Peyer's patch (tissue), 4 donors: ENCODE measurements at regions not wholly inside any gene's neighbourhood (a gene's known extent, or its start where the extent isn't known, plus 50 kb on each side); places are given as distances from the start of the nearest gene placed in this dataset.
A peak's percentile ranks its signal among the peaks of the same experiment; 100 is the strongest.

Source experiments
- DNase-seq, 3 donors: peaks; one replicate each; pipeline ENCODE4 v3.0.0-alpha.2; 2017 to 2019
- H3K27ac ChIP-seq, 4 donors: fragments of 200-600 bp; sonication (generic); one replicate each; pipeline ENCODE4 v1.5.1; 2016 to 2019
- H3K27me3 ChIP-seq, 2 donors: fragments of 200-600 bp; sonication (generic); one replicate each; pipeline ENCODE4 v1.5.1; 2019
- H3K36me3 ChIP-seq, 3 donors: fragments of 200-600 bp; sonication (generic); one replicate each; pipeline ENCODE4 v1.5.1; 2016 to 2019
- H3K4me1 ChIP-seq, 4 donors: fragments of 200-600 bp; sonication (generic); one replicate each; pipeline ENCODE4 v1.5.1; 2016 to 2019
- H3K4me3 ChIP-seq, 4 donors: fragments of 200-600 bp; sonication (generic); 1 replicate in 3 of 4; 2 replicates in 1 of 4; pipeline ENCODE4 v1.5.1; 2016 to 2019; ENCODE audit warnings: mild to moderate bottlenecking in 1 of 4
- H3K9me3 ChIP-seq, 4 donors: fragments of 200-600 bp; sonication (generic); one replicate each; pipeline ENCODE4 v1.5.1; 2016 to 2019; ENCODE audit warnings: mild to moderate bottlenecking in 1 of 4
- POLR2A ChIP-seq, 2 donors: fragments of 450-650 bp; IDR thresholded peaks; one replicate each; pipeline ENCODE4 v1.5.1; 2017; ENCODE audit warnings: antibody characterized with exemption in 2 of 2, mild to moderate bottlenecking in 2 of 2, moderate library complexity in 2 of 2
- TF ChIP-seq, protein P1 (sequence below), 6 experiments: fragments of 450-650 bp in 4 of 6; fragments of 200-600 bp in 2 of 6; sonication (generic) in 1 of 6; IDR thresholded peaks; one replicate each; pipeline ENCODE4 v1.5.1; 2017 to 2019; ENCODE audit warnings: antibody characterized with exemption in 6 of 6, mild to moderate bottlenecking in 3 of 6, moderate library complexity in 1 of 6

DNA sequence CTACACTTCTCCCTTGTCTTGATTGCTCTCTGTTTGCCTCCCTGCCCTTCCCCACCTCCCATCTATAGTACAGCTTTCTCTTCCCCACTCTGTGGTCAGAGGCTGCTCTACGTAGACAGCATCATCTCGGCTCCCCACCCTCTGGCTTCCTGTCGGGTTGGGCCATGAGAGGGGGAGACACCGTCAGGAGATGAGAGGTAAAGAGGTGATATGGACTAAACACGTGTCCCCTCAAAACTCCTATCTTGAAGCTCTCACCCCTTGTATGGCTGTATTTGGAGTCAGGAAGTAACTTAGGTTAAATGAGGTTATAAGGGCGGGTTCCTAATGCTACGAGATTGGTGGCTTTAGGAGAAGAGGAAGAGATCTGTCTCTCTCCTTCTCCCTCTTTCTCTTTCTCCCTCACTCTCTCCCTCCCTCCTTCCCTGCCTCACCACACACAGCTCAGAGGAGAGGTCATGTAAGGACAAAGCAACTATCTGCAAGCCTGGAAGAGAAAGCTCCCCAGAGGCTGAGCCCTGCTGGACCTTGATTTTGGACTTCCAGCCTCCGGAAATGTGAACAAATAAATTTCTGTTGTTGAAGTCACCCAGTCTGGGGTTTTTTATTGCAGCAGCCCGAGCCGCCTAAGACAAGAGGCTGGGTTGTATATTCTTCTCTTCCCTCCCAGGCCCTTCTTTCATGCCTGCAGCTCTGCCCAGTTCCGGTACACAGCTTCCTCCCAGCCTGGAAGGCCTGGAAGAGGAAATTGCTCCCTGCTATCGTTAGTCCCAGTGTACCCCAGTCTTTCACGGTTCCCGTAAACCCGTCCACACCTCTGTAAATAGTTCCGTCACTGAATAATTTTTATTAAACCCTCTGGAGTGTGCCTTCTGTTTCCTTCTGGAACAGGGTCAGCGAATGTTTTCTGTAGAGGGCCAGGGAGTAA, 138.0 kb downstream of the AKAIN1 start:
- no peak overlapping the region for H3K4me3 ChIP-seq
- no peaks in the 10 kb centered on the region for H3K9me3 ChIP-seq
- TF ChIP-seq, protein P1, sequence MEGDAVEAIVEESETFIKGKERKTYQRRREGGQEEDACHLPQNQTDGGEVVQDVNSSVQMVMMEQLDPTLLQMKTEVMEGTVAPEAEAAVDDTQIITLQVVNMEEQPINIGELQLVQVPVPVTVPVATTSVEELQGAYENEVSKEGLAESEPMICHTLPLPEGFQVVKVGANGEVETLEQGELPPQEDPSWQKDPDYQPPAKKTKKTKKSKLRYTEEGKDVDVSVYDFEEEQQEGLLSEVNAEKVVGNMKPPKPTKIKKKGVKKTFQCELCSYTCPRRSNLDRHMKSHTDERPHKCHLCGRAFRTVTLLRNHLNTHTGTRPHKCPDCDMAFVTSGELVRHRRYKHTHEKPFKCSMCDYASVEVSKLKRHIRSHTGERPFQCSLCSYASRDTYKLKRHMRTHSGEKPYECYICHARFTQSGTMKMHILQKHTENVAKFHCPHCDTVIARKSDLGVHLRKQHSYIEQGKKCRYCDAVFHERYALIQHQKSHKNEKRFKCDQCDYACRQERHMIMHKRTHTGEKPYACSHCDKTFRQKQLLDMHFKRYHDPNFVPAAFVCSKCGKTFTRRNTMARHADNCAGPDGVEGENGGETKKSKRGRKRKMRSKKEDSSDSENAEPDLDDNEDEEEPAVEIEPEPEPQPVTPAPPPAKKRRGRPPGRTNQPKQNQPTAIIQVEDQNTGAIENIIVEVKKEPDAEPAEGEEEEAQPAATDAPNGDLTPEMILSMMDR (IDR thresholded peaks at IDR 0.05): no peak
- no peak for TF ChIP-seq POLR2A (IDR thresholded peaks at IDR 0.05)
- no peaks in the 10 kb centered on the region for H3K4me1 ChIP-seq
- no peaks in the 10 kb centered on the region for H3K27me3 ChIP-seq
- no peaks in the 10 kb centered on the region for H3K36me3 ChIP-seq
- no peak for DNase-seq
- no peak overlapping the region for H3K27ac ChIP-seq

DNA sequence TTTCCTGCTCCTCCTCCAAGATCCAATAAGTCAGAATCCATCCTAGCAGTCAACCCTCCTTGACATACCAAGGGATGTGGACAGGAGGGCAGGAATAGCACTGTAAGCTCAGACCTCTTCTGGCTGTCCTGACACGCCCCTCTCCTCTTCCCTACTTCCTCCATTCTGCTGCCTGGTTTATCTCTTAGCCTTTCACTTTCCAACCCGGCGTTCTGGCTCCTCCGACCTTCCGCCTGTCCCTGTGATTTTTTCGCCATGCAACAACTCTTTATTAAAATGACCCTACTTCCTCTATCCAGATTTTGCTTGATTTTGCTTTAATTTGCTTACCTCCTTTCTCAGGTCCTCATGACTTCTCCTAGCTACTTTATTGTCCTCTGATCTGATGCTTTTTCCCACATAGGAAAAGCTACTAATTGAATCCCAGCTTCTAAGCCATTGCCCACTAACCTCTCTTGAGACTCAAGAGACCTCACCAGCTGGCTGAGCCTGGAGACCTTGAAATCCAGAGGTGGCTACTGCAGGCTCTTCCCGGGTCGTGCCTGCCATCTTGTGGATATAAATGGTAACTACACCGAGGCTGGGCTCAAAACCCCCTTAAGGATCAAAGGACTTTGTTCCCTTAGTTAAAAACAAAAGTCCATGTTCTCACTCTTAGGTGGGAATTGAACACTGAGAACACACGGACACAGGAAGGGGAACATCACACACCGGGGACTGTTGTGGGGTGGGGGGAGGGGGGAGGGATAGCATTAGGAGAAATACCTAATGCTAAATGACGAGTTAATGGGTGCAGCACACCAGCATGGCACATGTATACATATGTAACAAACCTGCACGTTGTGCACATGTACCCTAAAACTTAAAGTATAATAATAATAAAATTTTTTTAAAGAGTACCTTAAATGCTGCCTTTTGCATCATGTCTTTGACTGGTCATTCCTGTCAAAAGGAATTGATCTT, 139.4 kb downstream of the AKAIN1 start:
- H3K27me3 ChIP-seq: no peaks in the 10 kb centered on the region

DNA sequence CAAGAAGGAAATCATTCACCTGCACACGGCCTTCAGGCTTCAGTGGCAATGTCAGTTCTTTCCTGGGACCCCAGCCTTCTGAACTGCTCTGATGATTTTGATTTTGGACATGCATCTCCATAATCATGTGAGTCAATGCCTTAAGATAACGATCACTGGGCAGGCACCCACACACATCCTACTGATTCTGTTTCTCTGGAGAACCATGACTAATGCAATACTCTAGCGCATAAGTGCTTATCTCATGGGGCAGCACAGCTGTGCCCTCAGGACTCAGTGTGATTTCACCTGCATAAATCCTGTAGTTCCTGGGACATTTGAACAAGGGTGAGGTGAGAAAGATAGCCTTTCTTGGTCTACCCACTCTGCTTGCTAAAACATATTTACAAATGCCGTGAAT, 144.6 kb downstream of the AKAIN1 start:
- Histone ChIP-seq H3K4me3 (no peak overlapping the region), H3K27ac (no peak overlapping the region), H3K9me3 (no peaks in the 10 kb centered on the region), H3K4me1 (no peaks in the 10 kb centered on the region), H3K36me3 (no peaks in the 10 kb centered on the region), H3K27me3 (no peaks in the 10 kb centered on the region)
- DNase-seq: no peak
- TF ChIP-seq, protein P1 (IDR thresholded peaks at IDR 0.05): no peak
- TF ChIP-seq POLR2A (IDR thresholded peaks at IDR 0.05): no peak

More for the DNA sequence above, 139.4 kb downstream of the AKAIN1 start:
- TF ChIP-seq, protein P1 (IDR thresholded peaks at IDR 0.05): peak in 4 of 6 experiments; percentile 54 to 64 (median 58)
- no peak for TF ChIP-seq POLR2A (IDR thresholded peaks at IDR 0.05)
- DNase-seq: peak in 1 of 3 donors; percentile 69
- Histone ChIP-seq H3K4me3 (no peak overlapping the region), H3K36me3 (no peaks in the 10 kb centered on the region), H3K27ac (no peak overlapping the region), H3K4me1 (no peaks in the 10 kb centered on the region), H3K9me3 (no peaks in the 10 kb centered on the region)

DNA sequence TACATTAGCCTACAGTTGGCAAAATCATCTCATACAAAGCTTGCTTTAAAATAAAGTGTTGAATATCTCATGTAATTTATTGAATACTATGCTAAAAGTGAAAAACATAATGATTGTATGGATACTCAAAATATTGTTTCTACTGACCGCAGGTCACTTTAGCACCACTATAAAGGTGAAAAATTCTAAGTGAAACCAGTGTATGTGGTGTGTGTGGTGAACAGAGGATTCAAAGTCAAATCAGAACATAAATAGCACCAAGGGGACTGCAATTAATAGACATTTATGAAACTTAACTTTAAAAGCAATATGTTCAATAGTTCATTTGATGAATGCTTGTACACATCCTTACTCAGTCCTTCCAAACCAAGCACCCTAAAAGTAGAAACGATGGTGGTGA, 145.8 kb downstream of the AKAIN1 start:
- Histone ChIP-seq H3K27me3 (no peaks in the 10 kb centered on the region), H3K36me3 (no peaks in the 10 kb centered on the region), H3K4me1 (no peaks in the 10 kb centered on the region), H3K9me3 (no peaks in the 10 kb centered on the region), H3K27ac (no peak overlapping the region), H3K4me3 (no peak overlapping the region)
- no peak for TF ChIP-seq POLR2A (IDR thresholded peaks at IDR 0.05)
- TF ChIP-seq, protein P1 (IDR thresholded peaks at IDR 0.05): no peak
- DNase-seq: no peak

DNA sequence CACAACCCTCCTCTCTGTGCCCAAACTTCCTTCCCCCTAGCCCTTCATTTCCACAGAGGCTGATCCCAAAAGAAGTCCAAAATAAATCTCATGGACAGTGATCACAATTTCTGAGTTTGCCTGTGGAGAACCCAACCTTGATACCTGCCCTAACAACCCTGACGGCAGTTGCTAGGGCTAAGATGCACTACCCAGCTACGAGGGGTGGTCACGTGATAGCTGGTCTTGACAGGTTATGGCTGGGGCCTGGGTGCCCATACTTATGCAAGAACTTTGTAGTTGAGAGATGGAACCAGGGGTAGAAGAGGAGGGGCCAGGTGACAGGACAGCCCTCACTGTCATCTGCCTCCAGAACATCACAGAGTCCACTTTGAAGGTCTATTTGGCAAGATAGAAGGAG, 147.9 kb downstream of the AKAIN1 start:
- H3K9me3 ChIP-seq: no peaks in the 10 kb centered on the region
- H3K4me3 ChIP-seq: no peak overlapping the region
- DNase-seq: no peak
- no peak for TF ChIP-seq POLR2A (IDR thresholded peaks at IDR 0.05)
- TF ChIP-seq, protein P1 (IDR thresholded peaks at IDR 0.05): no peak
- H3K27ac ChIP-seq: no peak overlapping the region
- H3K27me3 ChIP-seq: no peaks in the 10 kb centered on the region
- H3K4me1 ChIP-seq: no peaks in the 10 kb centered on the region
- no peaks in the 10 kb centered on the region for H3K36me3 ChIP-seq
